ENCODE measurements at regions not wholly inside any gene's neighbourhood (a gene's known extent, or its start where the extent isn't known, plus 50 kb on each side); places are given as distances from the start of the nearest gene placed in this dataset.

GRCh38 chr2:48016225-48017019 is 110.1 kb upstream of the FBXO11 start:
- no peaks in the 10 kb centered on the region for H3K4me1 ChIP-seq (ENCODE audit: control insufficient read depth, insufficient read depth, low read length)
- H3K4me3 ChIP-seq (ENCODE audit: low read length): no peak overlapping the region
- H3K27me3 ChIP-seq (ENCODE audit: control insufficient read depth, insufficient read depth, low read length): no peaks in the 10 kb centered on the region
- H3K36me3 ChIP-seq (ENCODE audit: control insufficient read depth, insufficient read depth, low read length): no peaks in the 10 kb centered on the region
- no peak overlapping the region for H3K27ac ChIP-seq (ENCODE audit: low read depth, low read length)
- no peak overlapping the region for H3K9ac ChIP-seq (ENCODE audit: low read length)

- no peak overlapping the region for H3K27ac ChIP-seq (ENCODE audit: low read depth, low read length)
- H3K4me1 ChIP-seq (ENCODE audit: control insufficient read depth, insufficient read depth, low read length): no peaks in the 10 kb centered on the region
- no peaks in the 10 kb centered on the region for H3K36me3 ChIP-seq (ENCODE audit: control insufficient read depth, insufficient read depth, low read length)
- no peak overlapping the region for H3K9ac ChIP-seq (ENCODE audit: low read length)
- no peaks in the 10 kb centered on the region for H3K27me3 ChIP-seq (ENCODE audit: control insufficient read depth, insufficient read depth, low read length)
- no peak overlapping the region for H3K4me3 ChIP-seq (ENCODE audit: low read length)
These were observed 110.8 kb upstream of the FBXO11 start for GRCh38 chr2:48017136-48017535.

- Histone ChIP-seq H3K27me3 (ENCODE audit: control insufficient read depth, insufficient read depth, low read length) (no peaks in the 10 kb centered on the region), H3K27ac (ENCODE audit: low read depth, low read length) (no peak overlapping the region), H3K9ac (ENCODE audit: low read length) (no peak overlapping the region), H3K4me3 (ENCODE audit: low read length) (no peak overlapping the region), H3K36me3 (ENCODE audit: control insufficient read depth, insufficient read depth, low read length) (no peaks in the 10 kb centered on the region), H3K4me1 (ENCODE audit: control insufficient read depth, insufficient read depth, low read length) (no peaks in the 10 kb centered on the region)
These were observed 112.2 kb upstream of the FBXO11 start for GRCh38 chr2:48018480-48018879.

GRCh38 chr2:48026865-48027264 is 120.6 kb upstream of the FBXO11 start:
- Histone ChIP-seq H3K27me3 (ENCODE audit: control insufficient read depth, insufficient read depth, low read length) (no peaks in the 10 kb centered on the region), H3K4me3 (ENCODE audit: low read length) (no peak overlapping the region), H3K27ac (ENCODE audit: low read depth, low read length) (no peak overlapping the region), H3K9ac (ENCODE audit: low read length) (no peak overlapping the region), H3K36me3 (ENCODE audit: control insufficient read depth, insufficient read depth, low read length) (no peaks in the 10 kb centered on the region), H3K4me1 (ENCODE audit: control insufficient read depth, insufficient read depth, low read length) (no peaks in the 10 kb centered on the region)

GRCh38 chr2:48032765-48033164 is 126.5 kb upstream of the FBXO11 start:
- H3K4me3 ChIP-seq (ENCODE audit: low read length): no peak overlapping the region
- H3K36me3 ChIP-seq (ENCODE audit: control insufficient read depth, insufficient read depth, low read length): no peaks in the 10 kb centered on the region
- H3K9ac ChIP-seq (ENCODE audit: low read length): no peak overlapping the region
- no peaks in the 10 kb centered on the region for H3K27me3 ChIP-seq (ENCODE audit: control insufficient read depth, insufficient read depth, low read length)
- H3K27ac ChIP-seq (ENCODE audit: low read depth, low read length): no peak overlapping the region
- H3K4me1 ChIP-seq (ENCODE audit: control insufficient read depth, insufficient read depth, low read length): no peaks in the 10 kb centered on the region

- H3K9ac ChIP-seq (ENCODE audit: low read length): no peak overlapping the region
These were observed 128.0 kb upstream of the FBXO11 start for GRCh38 chr2:48034295-48034694.

GRCh38 chr2:48036312-48036711 is 130.0 kb upstream of the FBXO11 start:
- no peak overlapping the region for H3K27ac ChIP-seq (ENCODE audit: low read depth, low read length)

More at GRCh38 chr2:48034295-48034694, 128.0 kb upstream of the FBXO11 start:
- H3K27ac ChIP-seq (ENCODE audit: low read depth, low read length): no peak overlapping the region
- no peaks in the 10 kb centered on the region for H3K4me1 ChIP-seq (ENCODE audit: control insufficient read depth, insufficient read depth, low read length)
- H3K27me3 ChIP-seq (ENCODE audit: control insufficient read depth, insufficient read depth, low read length): no peaks in the 10 kb centered on the region
- no peak overlapping the region for H3K4me3 ChIP-seq (ENCODE audit: low read length)
- H3K36me3 ChIP-seq (ENCODE audit: control insufficient read depth, insufficient read depth, low read length): no peaks in the 10 kb centered on the region

GRCh38 chr2:48039209-48039990 is 133.1 kb upstream of the FBXO11 start:
- Histone ChIP-seq H3K27me3 (ENCODE audit: control insufficient read depth, insufficient read depth, low read length) (no peaks in the 10 kb centered on the region), H3K36me3 (ENCODE audit: control insufficient read depth, insufficient read depth, low read length) (no peaks in the 10 kb centered on the region), H3K4me3 (ENCODE audit: low read length) (no peak overlapping the region), H3K4me1 (ENCODE audit: control insufficient read depth, insufficient read depth, low read length) (no peaks in the 10 kb centered on the region), H3K27ac (ENCODE audit: low read depth, low read length) (no peak overlapping the region), H3K9ac (ENCODE audit: low read length) (no peak overlapping the region)

More at GRCh38 chr2:48036312-48036711, 130.0 kb upstream of the FBXO11 start:
- H3K4me3 ChIP-seq (ENCODE audit: low read length): no peak overlapping the region
- H3K4me1 ChIP-seq (ENCODE audit: control insufficient read depth, insufficient read depth, low read length): no peaks in the 10 kb centered on the region
- no peak overlapping the region for H3K9ac ChIP-seq (ENCODE audit: low read length)
- H3K36me3 ChIP-seq (ENCODE audit: control insufficient read depth, insufficient read depth, low read length): no peaks in the 10 kb centered on the region
- no peaks in the 10 kb centered on the region for H3K27me3 ChIP-seq (ENCODE audit: control insufficient read depth, insufficient read depth, low read length)

- Histone ChIP-seq H3K36me3 (ENCODE audit: control insufficient read depth, insufficient read depth, low read length) (no peaks in the 10 kb centered on the region), H3K9ac (ENCODE audit: low read length) (no peak overlapping the region), H3K4me3 (ENCODE audit: low read length) (no peak overlapping the region), H3K27me3 (ENCODE audit: control insufficient read depth, insufficient read depth, low read length) (no peaks in the 10 kb centered on the region), H3K27ac (ENCODE audit: low read depth, low read length) (no peak overlapping the region), H3K4me1 (ENCODE audit: control insufficient read depth, insufficient read depth, low read length) (no peaks in the 10 kb centered on the region)
These were observed 136.9 kb upstream of the FBXO11 start for GRCh38 chr2:48043131-48043700.

GRCh38 chr2:48043746-48044145 is 137.4 kb upstream of the FBXO11 start:
- Histone ChIP-seq H3K9ac (ENCODE audit: low read length) (no peak overlapping the region), H3K36me3 (ENCODE audit: control insufficient read depth, insufficient read depth, low read length) (no peaks in the 10 kb centered on the region), H3K27me3 (ENCODE audit: control insufficient read depth, insufficient read depth, low read length) (no peaks in the 10 kb centered on the region), H3K27ac (ENCODE audit: low read depth, low read length) (no peak overlapping the region), H3K4me1 (ENCODE audit: control insufficient read depth, insufficient read depth, low read length) (no peaks in the 10 kb centered on the region), H3K4me3 (ENCODE audit: low read length) (no peak overlapping the region)

GRCh38 chr2:48045613-48046012 is 139.3 kb upstream of the FBXO11 start:
- Histone ChIP-seq H3K9ac (ENCODE audit: low read length) (no peak overlapping the region), H3K4me3 (ENCODE audit: low read length) (no peak overlapping the region), H3K27me3 (ENCODE audit: control insufficient read depth, insufficient read depth, low read length) (no peaks in the 10 kb centered on the region), H3K4me1 (ENCODE audit: control insufficient read depth, insufficient read depth, low read length) (no peaks in the 10 kb centered on the region), H3K36me3 (ENCODE audit: control insufficient read depth, insufficient read depth, low read length) (no peaks in the 10 kb centered on the region), H3K27ac (ENCODE audit: low read depth, low read length) (no peak overlapping the region)

- no peak overlapping the region for H3K4me3 ChIP-seq (ENCODE audit: low read length)
These were observed 142.3 kb upstream of the FBXO11 start for GRCh38 chr2:48048476-48049171.

More at GRCh38 chr2:48048476-48049171, 142.3 kb upstream of the FBXO11 start:
- H3K27me3 ChIP-seq (ENCODE audit: control insufficient read depth, insufficient read depth, low read length): no peaks in the 10 kb centered on the region
- no peaks in the 10 kb centered on the region for H3K36me3 ChIP-seq (ENCODE audit: control insufficient read depth, insufficient read depth, low read length)
- no peak overlapping the region for H3K9ac ChIP-seq (ENCODE audit: low read length)
- H3K4me1 ChIP-seq (ENCODE audit: control insufficient read depth, insufficient read depth, low read length): no peaks in the 10 kb centered on the region
- H3K27ac ChIP-seq (ENCODE audit: low read depth, low read length): no peak overlapping the region
